HepG2 (cell line): ENCODE measurements at regions not wholly inside any gene's neighbourhood (a gene's known extent, or its start where the extent isn't known, plus 50 kb on each side); places are given as distances from the start of the nearest gene placed in this dataset.

Experiments
- ATAC-seq: fragments of 200-7000 bp; cut with Tn5 transposase; 3 replicates; pipeline ENCODE4 v1.9.1; 2020; ENCODE audit warnings: mild to moderate bottlenecking, moderate library complexity
- BruUV-seq: library from RNA; stranded (reverse); fragments of 400-500 nt; replicated peaks from 2 replicates; lab custom pipeline; 2021; lab: Mats Ljungman, UMichigan
- CTCF ChIA-PET: fragments of 300-600 bp; formaldehyde crosslinking; extraction: SDS; loops from one replicate; lab custom pipeline; 2021; ENCODE audit warnings: low total read pairs, inconsistent platforms, low intra/inter-chr PET ratio; lab: Yijun Ruan, JAX
- POLR2A ChIA-PET: fragments of 350-600 bp; sonication (Branson Sonifier 250); formaldehyde crosslinking; loops from one replicate; lab custom pipeline; 2020; ENCODE audit warnings: antibody characterized with exemption, inconsistent platforms; lab: Yijun Ruan, JAX
- DNase-seq: peaks from one replicate; pipeline ENCODE4 v3.0.0-alpha.2; 2015; ENCODE audit warnings: low spot score
- FAIRE-seq: peaks from 3 replicates; lab custom pipeline; 2011; peaks lifted over from hg19 to GRCh38; lab: Jason Lieb, UNC
- H2AFZ ChIP-seq: one replicate; pipeline ENCODE4 v1.6.1; 2011; ENCODE audit warnings: low read length, inconsistent platforms
- H3K27ac ChIP-seq: fragments of 300-600 bp; 3 replicates; pipeline ENCODE4 v1.8.0; 2011; ENCODE audit warnings: mixed run types, mild to moderate bottlenecking, mixed read lengths, low read length, inconsistent platforms; ENCODE audit not compliant: insufficient read depth; ENCODE audit errors: extremely low read length
- H3K27me3 ChIP-seq, 2 experiments: fragments of 200-600 bp in 1 of 2; 2 replicates in 1 of 2; 3 replicates in 1 of 2; pipeline versions ENCODE4 v1.6.0 to v1.8.0; 2011; ENCODE audit warnings: low read length in 2 of 2, mild to moderate bottlenecking in 2 of 2, moderate library complexity in 2 of 2, inconsistent platforms in 1 of 2; ENCODE audit not compliant: insufficient read depth in 2 of 2, control insufficient read depth in 1 of 2
- H3K36me3 ChIP-seq, 2 experiments: fragments of 200-600 bp in 1 of 2; replicated peaks in 1 of 2; 2 replicates in 1 of 2; 3 replicates in 1 of 2; pipeline versions ENCODE4 v1.5.1 to v1.8.0; 2011; ENCODE audit warnings: low read length in 2 of 2, inconsistent platforms in 1 of 2; ENCODE audit not compliant: insufficient read depth in 2 of 2, control insufficient read depth in 1 of 2
- H3K4me1 ChIP-seq: 2 replicates; pipeline ENCODE4 v1.5.1; 2012; ENCODE audit warnings: low read length, inconsistent platforms; ENCODE audit not compliant: insufficient read depth
- H3K4me2 ChIP-seq: 2 replicates; pipeline ENCODE4 v1.6.0; 2011; ENCODE audit warnings: low read depth, low read length, inconsistent platforms
- H3K4me3 ChIP-seq, 3 experiments: fragments of 200-600 bp in 1 of 3; sonication (generic), shearing (Covaris generic) in 1 of 3; replicated peaks in 1 of 3; 2 replicates each; pipeline ENCODE4 v1.5.1; 2011 to 2016; ENCODE audit warnings: low read length in 3 of 3, inconsistent platforms in 2 of 3, low read depth in 2 of 3, mild to moderate bottlenecking in 2 of 3, control low read depth in 1 of 3, mixed read lengths in 1 of 3; ENCODE audit not compliant: insufficient read depth in 1 of 3
- H3K79me2 ChIP-seq: one replicate; pipeline ENCODE4 v1.6.1; 2011; ENCODE audit warnings: low read length, inconsistent platforms; ENCODE audit not compliant: insufficient read depth
- H3K9ac ChIP-seq: 2 replicates; pipeline ENCODE4 v1.6.0; 2011; ENCODE audit warnings: mild to moderate bottlenecking, low read depth, low read length, inconsistent platforms; ENCODE audit not compliant: insufficient read depth
- H3K9me3 ChIP-seq: 2 replicates; pipeline ENCODE4 v1.5.1; 2012; ENCODE audit warnings: mild to moderate bottlenecking, low read length
- H4K20me1 ChIP-seq: 2 replicates; pipeline ENCODE4 v1.6.0; 2011; ENCODE audit warnings: inconsistent platforms, mild to moderate bottlenecking, low read length, moderate library complexity; ENCODE audit not compliant: insufficient read depth
- AKAP8 ChIP-seq: sonication (generic); formaldehyde crosslinking; IDR thresholded peaks from 2 replicates; pipeline ENCODE4 v1.5.1; 2020; ENCODE audit warnings: mild to moderate bottlenecking, missing genetic modification reagents
- CEBPB ChIP-seq: IDR thresholded peaks from 2 replicates; pipeline ENCODE4 v1.6.1; 2011; ENCODE audit warnings: low read depth, low read length, improper control_type of control experiment, borderline replicate concordance
- FOSL2 ChIP-seq: sonication (generic); formaldehyde crosslinking; IDR thresholded peaks from 2 replicates; pipeline ENCODE4 v1.4.0; 2020; ENCODE audit warnings: missing genetic modification reagents
- GMEB2 ChIP-seq: IDR thresholded peaks from 2 replicates; pipeline ENCODE4 v1.6.1; 2016; ENCODE audit warnings: missing biosample characterization, missing genetic modification reagents, low read depth
- HCFC1 ChIP-seq: fragments of 150-350 bp; IDR thresholded peaks from 2 replicates; pipeline ENCODE4 v1.6.1; 2014; ENCODE audit warnings: low read depth, low read length
- KLF16 ChIP-seq, 2 experiments: sonication (generic) in 1 of 2; formaldehyde crosslinking in 1 of 2; IDR thresholded peaks; 2 replicates each; pipeline versions ENCODE4 v1.6.1 to v1.8.0; 2016 to 2023; ENCODE audit warnings: missing genetic modification reagents in 2 of 2, missing compliant biosample characterization in 1 of 2
- NFE2L2 ChIP-seq: fragments of 150-350 bp; IDR thresholded peaks from 2 replicates; pipeline ENCODE4 v1.6.1; 2014; ENCODE audit warnings: low read length
- PHB2 ChIP-seq: fragments of 450-650 bp; IDR thresholded peaks from 2 replicates; pipeline ENCODE4 v1.6.1; 2018; ENCODE audit not compliant: partially characterized antibody
- RAD21 ChIP-seq: fragments of 450-650 bp; formaldehyde crosslinking; IDR thresholded peaks from 2 replicates; pipeline ENCODE4 v1.5.0; 2020; ENCODE audit warnings: mild to moderate bottlenecking
- ZBTB21 ChIP-seq: sonication (generic); formaldehyde crosslinking; IDR thresholded peaks from 2 replicates; pipeline ENCODE4 v1.4.0; 2020; ENCODE audit warnings: missing genetic modification reagents
- ZGPAT ChIP-seq: IDR thresholded peaks from 2 replicates; pipeline ENCODE4 v1.6.1; 2016; ENCODE audit warnings: mild to moderate bottlenecking
- ZNF205 ChIP-seq: IDR thresholded peaks from 2 replicates; pipeline ENCODE4 v1.6.1; 2018; ENCODE audit warnings: missing biosample characterization, missing genetic modification reagents
- WGBS: methylation state at CpG from one replicate; pipeline ENCODE4 v1.1.6; 2017; ENCODE audit warnings: low lambda C conversion rate; 5-methylcytosine and 5-hydroxymethylcytosine counted together
- in situ Hi-C: cut with HindIII; loops from 2 replicates; pipeline ENCODE4 v1.10.0; 2017; ENCODE audit warnings: low pct_unique_long_range_greater_than_20kb; ENCODE audit not compliant: extremely low pct_ligation_motif_present
- intact Hi-C: fragments of 100-400 bp; cut with micrococcal nuclease; formaldehyde crosslinking; loops from one replicate; pipeline ENCODE4 v1.10.0; 2022; ENCODE audit not compliant: unreplicated experiment

- TF ChIP-seq CEBPB (no peak), RAD21 (CRISPR knock-in tag) (no peak), ZGPAT (CRISPR knock-in tag) (no peak), PHB2 (no peak), ZNF205 (CRISPR knock-in tag) (no peak), GMEB2 (CRISPR knock-in tag) (no peak), KLF16 (CRISPR knock-in tag; IDR thresholded peaks at IDR 0.05) (no peak), FOSL2 (CRISPR knock-in tag) (no peak), HCFC1 (no peak), NFE2L2 (no peak)
Measured at GRCh38 chr2:187155476-187155875, 292.6 kb downstream of the CALCRL start (continued).

- Histone ChIP-seq H3K27me3 (no peaks in the 10 kb centered on the region), H3K4me2 (no peak overlapping the region), H2AFZ (no peak overlapping the region), H3K79me2 (no peaks in the 10 kb centered on the region), H3K27ac (no peak overlapping the region), H3K36me3 (no peaks in the 10 kb centered on the region), H3K4me3 (no peak overlapping the region), H3K9me3 (peaks cover 11% of the 10 kb centered on the region), H4K20me1 (no peaks in the 10 kb centered on the region), H3K9ac (no peak overlapping the region), H3K4me1 (no peaks in the 10 kb centered on the region)
- intact Hi-C loops (no loop called here), in situ Hi-C loops (no loop called here)
- 0% methylated on average over 3 of the region's 3 CpGs for WGBS
- FAIRE-seq (no peak), ATAC-seq (no peak), DNase-seq (no peak)
- no peak for TF ChIP-seq RAD21 (CRISPR knock-in tag)
- TF ChIP-seq ZBTB21, result no peak
- no peak for TF ChIP-seq AKAP8 (CRISPR knock-in tag)
- POLR2A ChIA-PET, result no interaction called here
- no TSS peak for BruUV-seq
- CTCF ChIA-PET, result no interaction called here
Measured at GRCh38 chr2:187150670-187151069, 297.4 kb downstream of the CALCRL start.
